ENCODE measurements at regions not wholly inside any gene's neighbourhood (a gene's known extent, or its start where the extent isn't known, plus 50 kb on each side); places are given as distances from the start of the nearest gene placed in this dataset.

GRCh38 chr10:33055625-33056024 is 97.6 kb upstream of the ITGB1 start:
- no peak for TF ChIP-seq GATA2 (IDR thresholded peaks at IDR 0.05; ENCODE audit: low read depth, low read length)
- TF ChIP-seq GATA3 (IDR thresholded peaks at IDR 0.05; ENCODE audit: low read depth, low read length): no peak

Data from SH-SY5Y (cell line).